OCI-LY7 (cell line): ENCODE measurements at regions not wholly inside any gene's neighbourhood (a gene's known extent, or its start where the extent isn't known, plus 50 kb on each side); places are given as distances from the start of the nearest gene placed in this dataset.

ENCODE experiments used
- BruUV-seq: library from RNA; stranded (reverse); fragments of 400-500 nt; replicated peaks from 2 replicates; lab custom pipeline; 2021; lab: Mats Ljungman, UMichigan
- CTCF ChIA-PET: fragments of 300-600 bp; sonication (Branson Sonifier 250); formaldehyde crosslinking; loops from one replicate; lab custom pipeline; 2022; ENCODE audit warnings: antibody characterized with exemption; ENCODE audit not compliant: unreplicated experiment; lab: Charles Lee
- POLR2A ChIA-PET: fragments of 300-600 bp; sonication (Branson Sonifier 250); formaldehyde crosslinking; loops from one replicate; lab custom pipeline; 2022; ENCODE audit warnings: antibody characterized with exemption; lab: Charles Lee
- DNase-seq: peaks from one replicate; pipeline ENCODE4 v3.0.0-alpha.2; 2015; ENCODE audit warnings: low spot score
- H2AFZ ChIP-seq: fragments of 200-600 bp; sonication (generic), shearing (Covaris generic); 2 replicates; pipeline ENCODE4 v1.6.1; 2014; ENCODE audit warnings: mild to moderate bottlenecking, antibody characterized with exemption, low read length, moderate library complexity
- H3K27ac ChIP-seq: fragments of 200-600 bp; sonication (generic); 2 replicates; pipeline ENCODE4 v1.5.1; 2014; ENCODE audit warnings: mixed run types, low read depth, mild to moderate bottlenecking, moderate library complexity, low read length, inconsistent platforms; ENCODE audit not compliant: poor library complexity, severe bottlenecking
- H3K36me3 ChIP-seq: fragments of 200-600 bp; sonication (generic); 2 replicates; pipeline ENCODE4 v1.6.1; 2014; ENCODE audit warnings: mild to moderate bottlenecking, antibody characterized with exemption, low read length, moderate library complexity, mixed read lengths; ENCODE audit not compliant: insufficient read depth
- H3K4me1 ChIP-seq: fragments of 200-600 bp; sonication (generic); 2 replicates; pipeline ENCODE4 v1.5.1; 2014; ENCODE audit warnings: mild to moderate bottlenecking, low read length; ENCODE audit not compliant: insufficient read depth, poor library complexity, severe bottlenecking
- H3K4me2 ChIP-seq: fragments of 200-600 bp; sonication (generic); 2 replicates; pipeline ENCODE4 v1.6.1; 2014; ENCODE audit warnings: mild to moderate bottlenecking, low read length
- H3K4me3 ChIP-seq: fragments of 200-600 bp; sonication (generic); 2 replicates; pipeline ENCODE4 v1.5.1; 2014; ENCODE audit warnings: mild to moderate bottlenecking, low read depth, low read length; ENCODE audit not compliant: poor library complexity, severe bottlenecking
- H3K79me2 ChIP-seq: fragments of 200-600 bp; sonication (generic); 2 replicates; pipeline ENCODE4 v1.6.1; 2016; ENCODE audit warnings: low read depth, mild to moderate bottlenecking, low read length, moderate library complexity, mixed read lengths; ENCODE audit not compliant: insufficient read depth
- H3K9me2 ChIP-seq: fragments of 200-600 bp; sonication (generic); 2 replicates; pipeline ENCODE4 v1.6.1; 2016; ENCODE audit warnings: mild to moderate bottlenecking, low read length, mixed read lengths; ENCODE audit not compliant: insufficient read depth
- H3K9me3 ChIP-seq: fragments of 200-600 bp; sonication (generic); 2 replicates; pipeline ENCODE4 v1.6.1; 2014; ENCODE audit warnings: mild to moderate bottlenecking, mixed run types, low read length, mixed read lengths
- H4K20me1 ChIP-seq: fragments of 200-600 bp; sonication (generic); 2 replicates; pipeline ENCODE4 v1.6.1; 2014; ENCODE audit warnings: mild to moderate bottlenecking, antibody characterized with exemption, low read length, moderate library complexity, mixed read lengths; ENCODE audit not compliant: insufficient read depth
- EZH2phosphoT487 ChIP-seq: fragments of 200-600 bp; sonication (generic); IDR thresholded peaks from 2 replicates; pipeline ENCODE4 v1.6.1; 2018; ENCODE audit warnings: low read depth, borderline replicate concordance, mild to moderate bottlenecking, mixed run types, antibody characterized with exemption, low read length, moderate library complexity, mixed read lengths
- intact Hi-C: fragments of 100-400 bp; cut with micrococcal nuclease; formaldehyde crosslinking; loops from one replicate; pipeline ENCODE4 v1.10.0; 2022; ENCODE audit not compliant: unreplicated experiment
- TF ChIP-seq, protein P1 (sequence below): fragments of 200-600 bp; sonication (generic); conservative IDR thresholded peaks from 2 replicates; pipeline ENCODE4 v1.5.1; 2014; ENCODE audit warnings: mild to moderate bottlenecking, antibody characterized with exemption, low read length, moderate library complexity, mixed read lengths

DNA sequence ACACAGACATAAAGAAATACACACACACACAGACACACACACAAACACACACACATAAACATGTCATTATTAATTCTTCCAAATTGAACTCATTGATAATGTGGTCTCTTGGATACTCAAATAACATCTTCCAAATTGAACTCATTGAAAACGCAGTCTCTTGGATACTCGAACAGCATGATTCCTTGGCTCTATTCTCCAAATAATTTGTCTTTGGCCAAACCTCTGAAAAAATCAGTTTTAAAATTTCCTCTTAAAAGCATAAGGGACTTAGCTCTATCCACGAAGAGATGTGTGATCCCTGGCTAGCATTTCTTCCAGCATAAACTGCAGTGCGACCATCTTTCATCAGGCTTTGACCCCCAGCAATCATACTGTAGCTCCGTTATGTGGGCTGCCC is 296.6 kb downstream of the IRX2 start:
- ChIA-PET POLR2A (no interaction called here), CTCF (no interaction called here)
- Histone ChIP-seq H3K9me2 (no peaks in the 10 kb centered on the region), H3K4me1 (no peaks in the 10 kb centered on the region), H4K20me1 (no peaks in the 10 kb centered on the region), H2AFZ (no peak overlapping the region), H3K4me3 (no peak overlapping the region), H3K27ac (no peak overlapping the region), H3K36me3 (no peaks in the 10 kb centered on the region), H3K79me2 (no peaks in the 10 kb centered on the region), H3K4me2 (no peak overlapping the region), H3K9me3 (no peaks in the 10 kb centered on the region)
- BruUV-seq = no TSS peak
- no peak for DNase-seq
- TF ChIP-seq, protein P1, sequence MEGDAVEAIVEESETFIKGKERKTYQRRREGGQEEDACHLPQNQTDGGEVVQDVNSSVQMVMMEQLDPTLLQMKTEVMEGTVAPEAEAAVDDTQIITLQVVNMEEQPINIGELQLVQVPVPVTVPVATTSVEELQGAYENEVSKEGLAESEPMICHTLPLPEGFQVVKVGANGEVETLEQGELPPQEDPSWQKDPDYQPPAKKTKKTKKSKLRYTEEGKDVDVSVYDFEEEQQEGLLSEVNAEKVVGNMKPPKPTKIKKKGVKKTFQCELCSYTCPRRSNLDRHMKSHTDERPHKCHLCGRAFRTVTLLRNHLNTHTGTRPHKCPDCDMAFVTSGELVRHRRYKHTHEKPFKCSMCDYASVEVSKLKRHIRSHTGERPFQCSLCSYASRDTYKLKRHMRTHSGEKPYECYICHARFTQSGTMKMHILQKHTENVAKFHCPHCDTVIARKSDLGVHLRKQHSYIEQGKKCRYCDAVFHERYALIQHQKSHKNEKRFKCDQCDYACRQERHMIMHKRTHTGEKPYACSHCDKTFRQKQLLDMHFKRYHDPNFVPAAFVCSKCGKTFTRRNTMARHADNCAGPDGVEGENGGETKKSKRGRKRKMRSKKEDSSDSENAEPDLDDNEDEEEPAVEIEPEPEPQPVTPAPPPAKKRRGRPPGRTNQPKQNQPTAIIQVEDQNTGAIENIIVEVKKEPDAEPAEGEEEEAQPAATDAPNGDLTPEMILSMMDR = no peak
- TF ChIP-seq EZH2phosphoT487 = no peak
- intact Hi-C loops = no loop called here

GRCh38 chr5:2453781-2454180 is 297.7 kb downstream of the IRX2 start:
- BruUV-seq = no TSS peak
- H3K27ac ChIP-seq = no peak overlapping the region
- ChIA-PET CTCF (no interaction called here), POLR2A (no interaction called here)
- H3K9me3 ChIP-seq = no peaks in the 10 kb centered on the region
- TF ChIP-seq, protein P1 = no peak
- TF ChIP-seq EZH2phosphoT487 = no peak
- DNase-seq = no peak
- H3K9me2 ChIP-seq = no peaks in the 10 kb centered on the region
- no peak overlapping the region for H3K4me2 ChIP-seq
- H4K20me1 ChIP-seq = no peaks in the 10 kb centered on the region
- no peaks in the 10 kb centered on the region for H3K36me3 ChIP-seq
- H2AFZ ChIP-seq = no peak overlapping the region
- H3K79me2 ChIP-seq = no peaks in the 10 kb centered on the region
- H3K4me3 ChIP-seq = no peak overlapping the region
- intact Hi-C loops = no loop called here
- H3K4me1 ChIP-seq = no peaks in the 10 kb centered on the region

GRCh38 chr5:2451100-2451499 is 300.4 kb downstream of the IRX2 start:
- Histone ChIP-seq H3K4me3 (no peak overlapping the region), H3K36me3 (no peaks in the 10 kb centered on the region), H4K20me1 (no peaks in the 10 kb centered on the region), H3K79me2 (no peaks in the 10 kb centered on the region), H3K4me2 (no peak overlapping the region), H3K9me2 (no peaks in the 10 kb centered on the region), H3K4me1 (no peaks in the 10 kb centered on the region), H3K27ac (no peak overlapping the region), H2AFZ (no peak overlapping the region), H3K9me3 (no peaks in the 10 kb centered on the region)
- ChIA-PET CTCF (no interaction called here), POLR2A (no interaction called here)
- intact Hi-C loops = no loop called here
- BruUV-seq = no TSS peak
- TF ChIP-seq, protein P1 = no peak
- no peak for TF ChIP-seq EZH2phosphoT487
- no peak for DNase-seq
